Upper lobe of right lung (tissue), 1 donor: ENCODE measurements at regions not wholly inside any gene's neighbourhood (a gene's known extent, or its start where the extent isn't known, plus 50 kb on each side); places are given as distances from the start of the nearest gene placed in this dataset.

Experiments used
- ATAC-seq: fragments of 200-7000 bp; cut with Tn5 transposase; one replicate; pipeline ENCODE4 v1.9.1; 2020; ENCODE audit warnings: mild to moderate bottlenecking, moderate library complexity
- DNase-seq: peaks from one replicate; pipeline ENCODE4 v3.0.0-alpha.2; 2020
- H3K27ac ChIP-seq: fragments of 200-600 bp; one replicate; pipeline ENCODE4 v1.8.0; 2022
- H3K27me3 ChIP-seq: fragments of 200-600 bp; one replicate; pipeline ENCODE4 v1.8.0; 2022; ENCODE audit warnings: mild to moderate bottlenecking
- H3K36me3 ChIP-seq: fragments of 200-600 bp; one replicate; pipeline ENCODE4 v1.8.0; 2022
- H3K4me1 ChIP-seq: fragments of 200-600 bp; one replicate; pipeline ENCODE4 v1.8.0; 2022
- H3K4me3 ChIP-seq: fragments of 200-600 bp; one replicate; pipeline ENCODE4 v1.8.0; 2022; ENCODE audit warnings: mild to moderate bottlenecking
- H3K9me3 ChIP-seq: fragments of 200-600 bp; one replicate; pipeline ENCODE4 v1.8.0; 2022
- CTCF ChIP-seq: fragments of 200-600 bp; IDR thresholded peaks from one replicate; pipeline ENCODE4 v1.8.0; 2022; ENCODE audit warnings: antibody characterized with exemption
- intact Hi-C: fragments of 100-400 bp; cut with DNase I; formaldehyde crosslinking; loops from one replicate; pipeline ENCODE4 v1.11.0; 2022
- donor health status: DM: no; HTN: yes; CAD: no; lungs with severe emphysema.

- ATAC-seq (no peak), DNase-seq (peak; percentile 38)
- Histone ChIP-seq H3K9me3 (peaks cover 13% of the 10 kb centered on the region), H3K4me3 (no peak overlapping the region), H3K4me1 (no peaks in the 10 kb centered on the region), H3K36me3 (no peaks in the 10 kb centered on the region), H3K27ac (no peak overlapping the region), H3K27me3 (no peaks in the 10 kb centered on the region)
- intact Hi-C loops, result no loop called here
- TF ChIP-seq CTCF, result no peak
Observed at GRCh38 chr1:88036345-88037014, 647.6 kb upstream of the PKN2 start.

GRCh38 chr1:88039240-88039639 is 644.8 kb upstream of the PKN2 start:
- no peak overlapping the region for H3K4me3 ChIP-seq
- no peaks in the 10 kb centered on the region for H3K36me3 ChIP-seq
- no peak overlapping the region for H3K27ac ChIP-seq
- H3K27me3 ChIP-seq, result no peaks in the 10 kb centered on the region
- peaks cover 13% of the 10 kb centered on the region for H3K9me3 ChIP-seq
- ATAC-seq (no peak), DNase-seq (no peak)
- TF ChIP-seq CTCF, result no peak
- no peaks in the 10 kb centered on the region for H3K4me1 ChIP-seq
- intact Hi-C loops, result no loop called here

- Histone ChIP-seq H3K9me3 (peaks cover 13% of the 10 kb centered on the region), H3K4me3 (no peak overlapping the region), H3K36me3 (no peaks in the 10 kb centered on the region), H3K27me3 (no peaks in the 10 kb centered on the region), H3K4me1 (no peaks in the 10 kb centered on the region), H3K27ac (no peak overlapping the region)
- no peak for TF ChIP-seq CTCF
- ATAC-seq, result no peak
- DNase-seq, result no peak
- intact Hi-C loops, result no loop called here
Observed at GRCh38 chr1:88043834-88044233, 640.2 kb upstream of the PKN2 start.

GRCh38 chr1:88052167-88052566 is 631.9 kb upstream of the PKN2 start:
- no peak for TF ChIP-seq CTCF
- ATAC-seq, result no peak
- no peak for DNase-seq
- Histone ChIP-seq H3K4me3 (no peak overlapping the region), H3K36me3 (no peaks in the 10 kb centered on the region), H3K27me3 (no peaks in the 10 kb centered on the region), H3K4me1 (no peaks in the 10 kb centered on the region), H3K9me3 (no peaks in the 10 kb centered on the region), H3K27ac (no peak overlapping the region)
- intact Hi-C loops, result no loop called here

GRCh38 chr1:88053065-88053464 is 631.0 kb upstream of the PKN2 start:
- intact Hi-C loops, result no loop called here
- TF ChIP-seq CTCF, result no peak
- ATAC-seq, result no peak

GRCh38 chr1:88056881-88057280 is 627.2 kb upstream of the PKN2 start:
- ATAC-seq (no peak), DNase-seq (no peak)
- intact Hi-C loops, result no loop called here
- no peak for TF ChIP-seq CTCF
- H3K9me3 ChIP-seq, result no peaks in the 10 kb centered on the region
- H3K4me1 ChIP-seq, result no peaks in the 10 kb centered on the region
- no peak overlapping the region for H3K4me3 ChIP-seq
- H3K27ac ChIP-seq, result no peak overlapping the region
- no peaks in the 10 kb centered on the region for H3K36me3 ChIP-seq
- H3K27me3 ChIP-seq, result no peaks in the 10 kb centered on the region

More at GRCh38 chr1:88053065-88053464, 631.0 kb upstream of the PKN2 start:
- H3K27me3 ChIP-seq, result no peaks in the 10 kb centered on the region
- no peaks in the 10 kb centered on the region for H3K9me3 ChIP-seq
- no peaks in the 10 kb centered on the region for H3K36me3 ChIP-seq
- DNase-seq, result no peak
- H3K4me3 ChIP-seq, result no peak overlapping the region
- H3K27ac ChIP-seq, result no peak overlapping the region
- H3K4me1 ChIP-seq, result no peaks in the 10 kb centered on the region
